PFSK-1 (cell line): ENCODE measurements at regions not wholly inside any gene's neighbourhood (a gene's known extent, or its start where the extent isn't known, plus 50 kb on each side); places are given as distances from the start of the nearest gene placed in this dataset.

ENCODE experiments used
- FOXP2 ChIP-seq: optimal IDR thresholded peaks from 2 replicates; pipeline ENCODE3; 2011; ENCODE audit warnings: borderline replicate concordance, control low read depth, inconsistent platforms; ENCODE audit not compliant: insufficient read depth; ENCODE audit errors: extremely low read length, extremely low read depth
- POLR2AphosphoS5 ChIP-seq: IDR thresholded peaks from 2 replicates; pipeline ENCODE4 v1.6.1; 2012; ENCODE audit warnings: low read depth, mild to moderate bottlenecking, control low read depth, low read length, moderate library complexity
- REST ChIP-seq, 2 experiments: IDR thresholded peaks; 2 replicates each; pipeline versions ENCODE4 v1.6.1 to v1.8.0; 2011 to 2012; ENCODE audit warnings: low read depth in 2 of 2, low read length in 2 of 2, control low read depth in 1 of 2, inconsistent platforms in 1 of 2, mild to moderate bottlenecking in 1 of 2, moderate library complexity in 1 of 2; ENCODE audit not compliant: insufficient read depth in 1 of 2
- SIN3A ChIP-seq: IDR thresholded peaks from 2 replicates; pipeline ENCODE4 v1.6.1; 2012; ENCODE audit warnings: mild to moderate bottlenecking, low read length, moderate library complexity, borderline replicate concordance; ENCODE audit not compliant: insufficient read depth
- TAF1 ChIP-seq: IDR thresholded peaks from 2 replicates; pipeline ENCODE4 v1.6.1; 2012; ENCODE audit warnings: low read length, control low read depth, borderline replicate concordance; ENCODE audit not compliant: insufficient read depth

GRCh38 chr13:80611310-80611709 is 270.4 kb upstream of the SPRY2 start:
- TF ChIP-seq REST (IDR thresholded peaks at IDR 0.05; ENCODE audit: insufficient read depth in 1 of 2, low read depth in 2 of 2, low read length in 2 of 2): no peak
- TF ChIP-seq TAF1: no peak
- TF ChIP-seq SIN3A: no peak
- no peak for TF ChIP-seq FOXP2
- no peak for TF ChIP-seq POLR2AphosphoS5

- TF ChIP-seq FOXP2 (no peak), SIN3A (no peak), REST (IDR thresholded peaks at IDR 0.05; ENCODE audit: insufficient read depth in 1 of 2, low read depth in 2 of 2, low read length in 2 of 2) (no peak), POLR2AphosphoS5 (no peak), TAF1 (no peak)
These were observed 264.8 kb upstream of the SPRY2 start for GRCh38 chr13:80605716-80606115.

- no peak for TF ChIP-seq REST (IDR thresholded peaks at IDR 0.05; ENCODE audit: insufficient read depth in 1 of 2, low read depth in 2 of 2, low read length in 2 of 2)
- TF ChIP-seq TAF1: no peak
- no peak for TF ChIP-seq FOXP2
- no peak for TF ChIP-seq POLR2AphosphoS5
- TF ChIP-seq SIN3A: no peak
These were observed 264.1 kb upstream of the SPRY2 start for GRCh38 chr13:80605011-80605410.

GRCh38 chr13:80604098-80604497 is 263.2 kb upstream of the SPRY2 start:
- TF ChIP-seq REST (IDR thresholded peaks at IDR 0.05; ENCODE audit: insufficient read depth in 1 of 2, low read depth in 2 of 2, low read length in 2 of 2): no peak
- no peak for TF ChIP-seq TAF1
- no peak for TF ChIP-seq SIN3A
- TF ChIP-seq FOXP2: no peak
- TF ChIP-seq POLR2AphosphoS5: no peak

GRCh38 chr13:80603351-80603750 is 262.4 kb upstream of the SPRY2 start:
- no peak for TF ChIP-seq FOXP2
- TF ChIP-seq REST (IDR thresholded peaks at IDR 0.05; ENCODE audit: insufficient read depth in 1 of 2, low read depth in 2 of 2, low read length in 2 of 2): no peak
- no peak for TF ChIP-seq SIN3A
- no peak for TF ChIP-seq POLR2AphosphoS5
- TF ChIP-seq TAF1: no peak
